ENCODE measurements at regions not wholly inside any gene's neighbourhood (a gene's known extent, or its start where the extent isn't known, plus 50 kb on each side); places are given as distances from the start of the nearest gene placed in this dataset.

DNA sequence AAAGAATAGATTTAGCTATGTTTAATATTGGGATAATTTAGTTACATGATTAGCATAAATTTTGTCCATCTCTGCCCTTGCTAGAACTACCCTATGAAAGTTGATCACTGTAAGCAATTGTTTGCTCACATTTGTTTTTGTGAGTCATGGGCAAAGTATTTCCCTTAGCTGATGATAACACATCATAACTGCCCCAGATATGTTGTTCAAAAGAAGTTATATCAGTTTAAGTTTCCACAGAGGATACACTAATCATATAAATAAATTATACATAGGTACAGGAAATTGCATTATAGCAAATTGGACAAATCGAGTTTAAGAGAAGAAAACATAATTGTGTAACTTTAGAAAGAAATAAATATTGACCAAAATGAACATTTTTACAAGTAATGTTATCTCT lies 223.2 kb upstream of the PIK3C3 start:
- CTCF ChIA-PET = no interaction called here
- no peak for DNase-seq (ENCODE audit: extremely low spot score)
- POLR2A ChIA-PET = no interaction called here
- TF ChIP-seq SUZ12 (IDR thresholded peaks at IDR 0.05) = no peak
- TF ChIP-seq BHLHE40 (IDR thresholded peaks at IDR 0.05; ENCODE audit: borderline replicate concordance) = no peak
- no peak for TF ChIP-seq LEF1 (IDR thresholded peaks at IDR 0.05; ENCODE audit: borderline replicate concordance)
- TF ChIP-seq SP1 (IDR thresholded peaks at IDR 0.05) = no peak
- TF ChIP-seq NFRKB (IDR thresholded peaks at IDR 0.05) = no peak
- no peak for TF ChIP-seq FOXM1 (IDR thresholded peaks at IDR 0.05; ENCODE audit: borderline replicate concordance)
- TF ChIP-seq HDGF (IDR thresholded peaks at IDR 0.05; ENCODE audit: borderline replicate concordance) = no peak

DNA sequence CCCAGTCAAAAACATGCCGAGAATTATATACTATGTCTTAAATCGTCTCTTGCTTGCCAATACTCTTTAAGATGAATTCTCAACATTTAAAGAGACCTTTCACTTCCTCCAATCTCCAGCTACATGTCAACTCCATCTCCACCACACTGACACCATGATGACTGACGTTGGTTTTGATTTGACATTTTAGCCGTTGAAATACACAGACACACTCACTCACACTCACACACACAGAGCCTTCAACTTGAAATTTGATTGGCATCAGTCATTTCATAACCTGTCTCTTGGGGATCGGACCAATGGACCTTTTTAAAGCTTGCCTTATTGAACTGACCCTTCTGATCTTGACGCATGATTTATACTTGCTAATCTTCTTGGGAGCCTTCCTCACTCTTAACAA lies 230.8 kb upstream of the PIK3C3 start:
- TF ChIP-seq FOXA1 (IDR thresholded peaks at IDR 0.05) (no peak), SUZ12 (IDR thresholded peaks at IDR 0.05) (no peak), L3MBTL2 (conservative IDR thresholded peaks at IDR 0.05) (no peak), CTBP1 (IDR thresholded peaks at IDR 0.05; ENCODE audit: borderline replicate concordance) (no peak)
- ChIA-PET CTCF (no interaction called here), POLR2A (no interaction called here)
- DNase-seq (ENCODE audit: extremely low spot score) = no peak

DNA sequence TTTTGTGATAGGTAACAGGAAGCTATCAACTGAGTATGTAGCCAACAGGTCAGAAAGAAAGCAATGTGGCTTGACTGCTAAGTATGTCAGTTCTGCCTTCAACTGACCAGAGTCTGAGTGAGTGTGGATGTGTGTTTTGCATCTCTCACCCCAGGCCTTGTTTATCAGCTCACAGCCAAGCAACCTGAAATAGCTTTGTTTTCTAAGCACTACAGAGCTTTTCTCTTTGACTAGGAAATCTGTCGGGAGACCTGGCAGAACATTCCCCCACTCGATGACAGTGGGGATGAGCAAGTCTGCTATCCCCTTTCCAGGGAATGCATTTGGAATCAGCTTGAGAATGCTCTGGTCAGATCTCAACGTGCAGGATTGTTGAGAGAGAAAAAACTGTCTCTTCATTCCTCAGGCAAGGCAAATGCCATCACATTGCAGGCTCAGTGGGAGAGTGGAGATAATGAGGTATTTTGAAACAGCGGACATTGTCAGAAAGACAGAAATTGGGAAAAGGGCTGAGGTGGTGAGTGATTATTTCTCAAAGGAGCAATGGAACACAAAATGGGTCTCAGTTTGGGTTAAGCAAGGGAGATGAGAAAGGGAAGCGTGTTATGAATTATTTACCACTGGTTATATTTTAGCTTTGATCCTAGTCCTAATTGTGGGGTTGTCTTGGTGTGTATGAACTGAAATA lies 233.8 kb upstream of the PIK3C3 start:
- DNase-seq (ENCODE audit: extremely low spot score) = no peak
- TF ChIP-seq FOXA1 (IDR thresholded peaks at IDR 0.05) (no peak), ARNT (IDR thresholded peaks at IDR 0.05) (no peak), SP1 (IDR thresholded peaks at IDR 0.05) (no peak), FOXM1 (IDR thresholded peaks at IDR 0.05; ENCODE audit: borderline replicate concordance) (no peak), LEF1 (IDR thresholded peaks at IDR 0.05; ENCODE audit: borderline replicate concordance) (no peak), CTBP1 (IDR thresholded peaks at IDR 0.05; ENCODE audit: borderline replicate concordance) (no peak), ZNF384 (IDR thresholded peaks at IDR 0.05) (no peak), NFRKB (IDR thresholded peaks at IDR 0.05) (no peak), FOXK2 (IDR thresholded peaks at IDR 0.05) (no peak), L3MBTL2 (conservative IDR thresholded peaks at IDR 0.05) (no peak), TARDBP (IDR thresholded peaks at IDR 0.05) (no peak), SUZ12 (IDR thresholded peaks at IDR 0.05) (no peak)
- TF ChIP-seq, protein P1, sequence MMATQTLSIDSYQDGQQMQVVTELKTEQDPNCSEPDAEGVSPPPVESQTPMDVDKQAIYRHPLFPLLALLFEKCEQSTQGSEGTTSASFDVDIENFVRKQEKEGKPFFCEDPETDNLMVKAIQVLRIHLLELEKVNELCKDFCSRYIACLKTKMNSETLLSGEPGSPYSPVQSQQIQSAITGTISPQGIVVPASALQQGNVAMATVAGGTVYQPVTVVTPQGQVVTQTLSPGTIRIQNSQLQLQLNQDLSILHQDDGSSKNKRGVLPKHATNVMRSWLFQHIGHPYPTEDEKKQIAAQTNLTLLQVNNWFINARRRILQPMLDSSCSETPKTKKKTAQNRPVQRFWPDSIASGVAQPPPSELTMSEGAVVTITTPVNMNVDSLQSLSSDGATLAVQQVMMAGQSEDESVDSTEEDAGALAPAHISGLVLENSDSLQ (IDR thresholded peaks at IDR 0.05) = no peak
- POLR2A ChIA-PET = no interaction called here
- CTCF ChIA-PET = interaction anchor here (0.6 kb wide), 1 partner anchor 32 kb away, joined by 3 read pairs; no protein-coding TSS in a partner anchor

DNA sequence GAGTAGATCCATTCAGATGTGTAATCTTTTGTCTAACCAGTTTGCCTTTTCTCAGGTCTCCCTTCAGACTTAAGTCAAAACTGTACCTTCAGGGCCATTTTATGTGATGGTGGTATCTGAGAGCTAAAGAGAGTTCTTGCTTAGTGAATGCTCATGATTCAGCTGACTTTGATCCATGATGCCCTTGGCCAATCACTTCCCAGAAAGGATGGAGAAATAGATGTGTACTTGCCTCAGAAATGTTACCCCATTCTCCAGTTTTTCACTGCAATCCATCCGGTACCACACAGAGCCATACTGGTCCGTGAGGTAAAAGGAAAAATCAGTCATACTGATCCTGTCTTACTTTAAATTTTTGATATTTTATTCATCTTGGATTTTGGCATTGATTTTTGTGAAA lies 234.8 kb upstream of the PIK3C3 start:
- no peak for DNase-seq (ENCODE audit: extremely low spot score)
- TF ChIP-seq LEF1 (IDR thresholded peaks at IDR 0.05; ENCODE audit: borderline replicate concordance) (no peak), FOXK2 (IDR thresholded peaks at IDR 0.05) (no peak), NFRKB (IDR thresholded peaks at IDR 0.05) (no peak), ARNT (IDR thresholded peaks at IDR 0.05) (no peak), CTBP1 (IDR thresholded peaks at IDR 0.05; ENCODE audit: borderline replicate concordance) (no peak), SP1 (IDR thresholded peaks at IDR 0.05) (no peak), ZNF384 (IDR thresholded peaks at IDR 0.05) (no peak), FOXA1 (IDR thresholded peaks at IDR 0.05) (no peak), TARDBP (IDR thresholded peaks at IDR 0.05) (no peak), HDGF (IDR thresholded peaks at IDR 0.05; ENCODE audit: borderline replicate concordance) (no peak), FOXM1 (IDR thresholded peaks at IDR 0.05; ENCODE audit: borderline replicate concordance) (no peak), L3MBTL2 (conservative IDR thresholded peaks at IDR 0.05) (no peak), ELF4 (IDR thresholded peaks at IDR 0.05) (no peak), SUZ12 (IDR thresholded peaks at IDR 0.05) (no peak)
- TF ChIP-seq, protein P1 (IDR thresholded peaks at IDR 0.05) = no peak
- POLR2A ChIA-PET = no interaction called here
- CTCF ChIA-PET = interaction anchor here (0.6 kb wide), 1 partner anchor 31 kb away, joined by 3 read pairs; no protein-coding TSS in a partner anchor

DNA sequence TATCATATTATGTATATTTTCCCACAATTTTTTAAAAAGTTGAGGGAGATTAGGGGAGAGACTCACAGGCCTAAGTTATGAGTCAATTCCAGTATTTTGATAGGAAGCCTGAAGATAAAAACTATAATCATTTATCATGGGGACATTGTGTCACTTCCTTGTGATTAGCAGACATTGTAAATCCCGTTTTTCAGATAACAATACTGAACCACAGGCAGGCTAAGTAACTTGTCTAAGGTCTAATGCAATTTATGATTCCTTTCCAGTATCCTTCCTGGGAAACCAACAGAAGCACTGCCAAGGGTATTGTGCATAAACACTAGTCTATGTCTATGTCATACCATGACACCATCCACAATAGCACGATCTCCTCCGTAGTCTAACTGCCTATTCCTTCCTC lies 235.2 kb upstream of the PIK3C3 start:
- ChIA-PET POLR2A (no interaction called here), CTCF (no interaction called here)
- TF ChIP-seq L3MBTL2 (conservative IDR thresholded peaks at IDR 0.05) = no peak
- no peak for TF ChIP-seq FOXK2 (IDR thresholded peaks at IDR 0.05)
- no peak for TF ChIP-seq FOXM1 (IDR thresholded peaks at IDR 0.05; ENCODE audit: borderline replicate concordance)
- TF ChIP-seq TARDBP (IDR thresholded peaks at IDR 0.05) = no peak
- no peak for TF ChIP-seq SUZ12 (IDR thresholded peaks at IDR 0.05)
- no peak for TF ChIP-seq BHLHE40 (IDR thresholded peaks at IDR 0.05; ENCODE audit: borderline replicate concordance)
- no peak for DNase-seq (ENCODE audit: extremely low spot score)

DNA sequence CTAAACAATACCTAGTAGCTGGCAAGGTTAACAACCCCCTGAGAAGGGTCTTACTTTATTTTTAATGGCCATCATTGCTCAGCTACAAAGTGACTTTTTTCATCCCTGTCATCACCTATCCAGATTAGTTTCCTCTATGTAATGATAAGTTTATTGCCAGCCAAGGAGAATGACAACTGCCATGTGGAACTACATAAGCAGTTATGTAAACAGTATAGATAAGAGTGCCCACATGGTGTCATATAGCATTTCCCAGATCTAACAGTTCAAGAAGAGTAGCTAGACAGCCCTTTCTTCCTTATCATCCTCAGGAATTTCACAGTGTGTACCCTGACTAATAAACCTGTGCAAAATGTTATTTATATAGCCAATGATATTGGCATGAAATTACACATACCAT lies 240.2 kb upstream of the PIK3C3 start:
- DNase-seq (ENCODE audit: extremely low spot score) = no peak
- TF ChIP-seq LEF1 (IDR thresholded peaks at IDR 0.05; ENCODE audit: borderline replicate concordance) (no peak), NFRKB (IDR thresholded peaks at IDR 0.05) (no peak), FOXK2 (IDR thresholded peaks at IDR 0.05) (no peak), HDGF (IDR thresholded peaks at IDR 0.05; ENCODE audit: borderline replicate concordance) (no peak), FOXM1 (IDR thresholded peaks at IDR 0.05; ENCODE audit: borderline replicate concordance) (no peak), L3MBTL2 (conservative IDR thresholded peaks at IDR 0.05) (no peak), ELF4 (IDR thresholded peaks at IDR 0.05) (no peak), ZNF384 (IDR thresholded peaks at IDR 0.05) (no peak), FOXA1 (IDR thresholded peaks at IDR 0.05) (no peak), SUZ12 (IDR thresholded peaks at IDR 0.05) (no peak), CTBP1 (IDR thresholded peaks at IDR 0.05; ENCODE audit: borderline replicate concordance) (no peak), ARNT (IDR thresholded peaks at IDR 0.05) (no peak), BHLHE40 (IDR thresholded peaks at IDR 0.05; ENCODE audit: borderline replicate concordance) (no peak)
- TF ChIP-seq, protein P1 (IDR thresholded peaks at IDR 0.05) = no peak
- POLR2A ChIA-PET = interaction anchor here (1.0 kb wide), 2 partner anchors 9 to 13 kb away, joined by 4 read pairs; no protein-coding TSS in a partner anchor
- CTCF ChIA-PET = no interaction called here

Measured in HEK293T (cell line).